Inflammatory macrophage treated with lipopolysaccharide for 4 hours (primary cell): ENCODE measurements at regions not wholly inside any gene's neighbourhood (a gene's known extent, or its start where the extent isn't known, plus 50 kb on each side); places are given as distances from the start of the nearest gene placed in this dataset.
A peak's percentile ranks its signal among the peaks of the same experiment; 100 is the strongest.

Experiments used
- DNase-seq: peaks from one replicate; pipeline ENCODE4 v3.0.0-alpha.2; 2020

GRCh38 chr15:79185199-79185598, 94.6 kb upstream of the RASGRF1 start:
- no peak for DNase-seq

GRCh38 chr15:79184465-79184892, 93.9 kb upstream of the RASGRF1 start:
- peak; percentile 70 for DNase-seq

- no peak for DNase-seq
These were observed 89.7 kb upstream of the RASGRF1 start for GRCh38 chr15:79180318-79180717.

GRCh38 chr15:79179597-79179996, 89.0 kb upstream of the RASGRF1 start:
- DNase-seq, result no peak

- DNase-seq, result no peak
These were observed 88.6 kb upstream of the RASGRF1 start for GRCh38 chr15:79179108-79179561.

GRCh38 chr15:79178594-79178993, 88.0 kb upstream of the RASGRF1 start:
- DNase-seq, result no peak

- no peak for DNase-seq
These were observed 85.6 kb upstream of the RASGRF1 start for GRCh38 chr15:79176151-79176550.

- DNase-seq, result no peak
These were observed 82.4 kb upstream of the RASGRF1 start for GRCh38 chr15:79172801-79173460.

- DNase-seq, result no peak
These were observed 81.5 kb upstream of the RASGRF1 start for GRCh38 chr15:79172032-79172481.

GRCh38 chr15:79171320-79172031, 80.9 kb upstream of the RASGRF1 start:
- DNase-seq, result no peak

GRCh38 chr15:79170256-79170664, 79.7 kb upstream of the RASGRF1 start:
- no peak for DNase-seq

- no peak for DNase-seq
These were observed 79.0 kb upstream of the RASGRF1 start for GRCh38 chr15:79169526-79170133.

GRCh38 chr15:79168922-79169456, 78.4 kb upstream of the RASGRF1 start:
- peak; percentile 8 for DNase-seq

- no peak for DNase-seq
These were observed 77.2 kb upstream of the RASGRF1 start for GRCh38 chr15:79167776-79168175.

GRCh38 chr15:79166311-79166955, 75.9 kb upstream of the RASGRF1 start:
- DNase-seq, result no peak

GRCh38 chr15:79164465-79164864, 73.9 kb upstream of the RASGRF1 start:
- no peak for DNase-seq

GRCh38 chr15:79164043-79164442, 73.5 kb upstream of the RASGRF1 start:
- DNase-seq, result no peak

GRCh38 chr15:79163395-79163794, 72.8 kb upstream of the RASGRF1 start:
- DNase-seq, result no peak

GRCh38 chr15:79161837-79162508, 71.4 kb upstream of the RASGRF1 start:
- no peak for DNase-seq

GRCh38 chr15:79160211-79160610, 69.6 kb upstream of the RASGRF1 start:
- DNase-seq, result no peak

GRCh38 chr15:79157631-79158592, 67.3 kb upstream of the RASGRF1 start:
- no peak for DNase-seq
